Activated naive CD4-positive, alpha-beta T cell treated with anti-CD3 and anti-CD28 coated beads, Interleukin-2, amount 10 ng/mL, durations not matched to agents 7 days and 5 days (primary cell): ENCODE measurements at regions not wholly inside any gene's neighbourhood (a gene's known extent, or its start where the extent isn't known, plus 50 kb on each side); places are given as distances from the start of the nearest gene placed in this dataset.

Source experiments
- CTCF ChIA-PET: fragments of 350-600 bp; sonication (Branson Sonifier 250); formaldehyde crosslinking; loops from one replicate; lab custom pipeline; 2021; ENCODE audit warnings: antibody characterized with exemption; lab: Charles Lee
- DNase-seq: peaks from one replicate; pipeline ENCODE4 v3.0.0-alpha.2; 2020
- H3K27ac Mint-ChIP-seq: one replicate; pipeline ENCODE4 v1.8.0; 2021; ENCODE audit warnings: mild to moderate bottlenecking, moderate library complexity, mixed read lengths
- H3K27me3 Mint-ChIP-seq: one replicate; pipeline ENCODE4 v1.8.0; 2021; ENCODE audit warnings: mild to moderate bottlenecking, mixed read lengths
- H3K36me3 Mint-ChIP-seq: one replicate; pipeline ENCODE4 v1.8.0; 2021; ENCODE audit warnings: mixed read lengths
- H3K4me1 Mint-ChIP-seq: one replicate; pipeline ENCODE4 v1.8.0; 2021; ENCODE audit warnings: mixed read lengths
- H3K4me3 Mint-ChIP-seq: one replicate; pipeline ENCODE4 v1.8.0; 2021; ENCODE audit warnings: mild to moderate bottlenecking, moderate library complexity, mixed read lengths
- H3K9me3 Mint-ChIP-seq: one replicate; pipeline ENCODE4 v1.8.0; 2021; ENCODE audit warnings: mixed read lengths

- H3K27me3 Mint-ChIP-seq = no peaks in the 10 kb centered on the region
- no peaks in the 10 kb centered on the region for H3K4me1 Mint-ChIP-seq
- H3K9me3 Mint-ChIP-seq = no peaks in the 10 kb centered on the region
- H3K4me3 Mint-ChIP-seq = no peak overlapping the region
- CTCF ChIA-PET = no interaction called here
- H3K36me3 Mint-ChIP-seq = no peaks in the 10 kb centered on the region
- no peak overlapping the region for H3K27ac Mint-ChIP-seq
- no peak for DNase-seq
These were observed 329.0 kb downstream of the OLFM4 start for GRCh38 chr13:53357582-53357981.

GRCh38 chr13:53368948-53369347 is 340.3 kb downstream of the OLFM4 start:
- CTCF ChIA-PET = no interaction called here
- no peaks in the 10 kb centered on the region for H3K4me1 Mint-ChIP-seq
- H3K27ac Mint-ChIP-seq = no peak overlapping the region
- H3K36me3 Mint-ChIP-seq = no peaks in the 10 kb centered on the region
- DNase-seq = no peak
- no peak overlapping the region for H3K4me3 Mint-ChIP-seq
- H3K9me3 Mint-ChIP-seq = no peaks in the 10 kb centered on the region
- no peaks in the 10 kb centered on the region for H3K27me3 Mint-ChIP-seq

GRCh38 chr13:53379485-53379884 is 350.9 kb downstream of the OLFM4 start:
- CTCF ChIA-PET = no interaction called here

DNA sequence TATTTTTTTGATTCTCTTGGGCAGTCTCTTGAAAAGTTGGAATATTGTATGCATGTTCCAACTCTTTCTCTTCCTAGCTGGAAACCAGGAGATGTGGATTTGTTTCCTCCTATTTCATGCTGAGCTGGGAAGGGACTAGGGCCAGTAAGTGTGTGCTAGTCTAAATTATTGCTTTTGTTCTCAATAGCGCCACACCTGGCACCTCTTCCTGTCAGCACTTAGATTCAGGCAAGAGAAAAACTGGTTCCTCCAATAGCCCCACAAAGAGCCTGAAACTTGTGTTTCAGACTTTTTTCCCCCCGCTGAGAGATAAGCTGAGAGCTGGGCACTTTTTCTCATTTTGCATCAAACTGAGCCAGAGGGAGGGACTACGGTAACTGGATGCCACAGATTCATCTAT is 353.4 kb downstream of the OLFM4 start:
- H3K27me3 Mint-ChIP-seq = no peaks in the 10 kb centered on the region

More at GRCh38 chr13:53379485-53379884, 350.9 kb downstream of the OLFM4 start:
- H3K9me3 Mint-ChIP-seq = peaks cover 5% of the 10 kb centered on the region
- H3K27me3 Mint-ChIP-seq = no peaks in the 10 kb centered on the region
- no peaks in the 10 kb centered on the region for H3K36me3 Mint-ChIP-seq
- no peak for DNase-seq
- H3K27ac Mint-ChIP-seq = no peak overlapping the region
- no peaks in the 10 kb centered on the region for H3K4me1 Mint-ChIP-seq
- H3K4me3 Mint-ChIP-seq = no peak overlapping the region

DNA sequence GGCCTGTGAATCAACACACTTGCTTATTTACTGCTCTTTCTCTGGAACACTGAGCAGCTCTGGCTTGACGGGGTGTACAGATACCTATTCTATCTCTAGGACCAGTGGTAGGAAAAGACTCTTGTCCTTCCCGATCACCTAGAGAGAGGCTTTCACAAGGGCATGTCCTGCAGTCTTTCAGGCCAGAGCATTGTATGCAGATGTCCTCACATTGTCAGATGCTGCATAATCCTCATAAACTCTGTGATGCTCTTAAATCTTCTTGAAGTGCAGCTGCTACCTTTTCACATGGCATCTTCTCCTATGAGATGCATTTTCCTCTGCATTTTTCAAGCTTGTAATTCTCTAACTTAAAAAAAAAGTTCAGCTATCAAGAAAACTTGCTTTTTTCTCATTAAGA is 369.4 kb downstream of the OLFM4 start:
- H3K9me3 Mint-ChIP-seq = peaks cover 1% of the 10 kb centered on the region
- no peaks in the 10 kb centered on the region for H3K4me1 Mint-ChIP-seq

More for the DNA sequence above, 353.4 kb downstream of the OLFM4 start:
- Mint-ChIP-seq H3K4me1 (no peaks in the 10 kb centered on the region), H3K9me3 (peaks cover 5% of the 10 kb centered on the region), H3K27ac (no peak overlapping the region), H3K36me3 (no peaks in the 10 kb centered on the region), H3K4me3 (no peak overlapping the region)
- DNase-seq = no peak
- CTCF ChIA-PET = no interaction called here

GRCh38 chr13:53405616-53406015 is 377.0 kb downstream of the OLFM4 start:
- H3K4me1 Mint-ChIP-seq = no peaks in the 10 kb centered on the region
- CTCF ChIA-PET = no interaction called here
- no peaks in the 10 kb centered on the region for H3K36me3 Mint-ChIP-seq
- H3K9me3 Mint-ChIP-seq = no peaks in the 10 kb centered on the region
- DNase-seq = no peak
- no peaks in the 10 kb centered on the region for H3K27me3 Mint-ChIP-seq
- H3K27ac Mint-ChIP-seq = no peak overlapping the region
- H3K4me3 Mint-ChIP-seq = no peak overlapping the region

More for the DNA sequence above, 369.4 kb downstream of the OLFM4 start:
- no peak overlapping the region for H3K4me3 Mint-ChIP-seq
- no peaks in the 10 kb centered on the region for H3K36me3 Mint-ChIP-seq
- H3K27ac Mint-ChIP-seq = no peak overlapping the region
- DNase-seq = no peak
- CTCF ChIA-PET = no interaction called here
- no peaks in the 10 kb centered on the region for H3K27me3 Mint-ChIP-seq

- Mint-ChIP-seq H3K4me3 (no peak overlapping the region), H3K36me3 (no peaks in the 10 kb centered on the region), H3K27ac (no peak overlapping the region), H3K4me1 (no peaks in the 10 kb centered on the region), H3K27me3 (no peaks in the 10 kb centered on the region), H3K9me3 (no peaks in the 10 kb centered on the region)
- no peak for DNase-seq
- CTCF ChIA-PET = no interaction called here
These were observed 379.7 kb downstream of the OLFM4 start for GRCh38 chr13:53408306-53408705.

DNA sequence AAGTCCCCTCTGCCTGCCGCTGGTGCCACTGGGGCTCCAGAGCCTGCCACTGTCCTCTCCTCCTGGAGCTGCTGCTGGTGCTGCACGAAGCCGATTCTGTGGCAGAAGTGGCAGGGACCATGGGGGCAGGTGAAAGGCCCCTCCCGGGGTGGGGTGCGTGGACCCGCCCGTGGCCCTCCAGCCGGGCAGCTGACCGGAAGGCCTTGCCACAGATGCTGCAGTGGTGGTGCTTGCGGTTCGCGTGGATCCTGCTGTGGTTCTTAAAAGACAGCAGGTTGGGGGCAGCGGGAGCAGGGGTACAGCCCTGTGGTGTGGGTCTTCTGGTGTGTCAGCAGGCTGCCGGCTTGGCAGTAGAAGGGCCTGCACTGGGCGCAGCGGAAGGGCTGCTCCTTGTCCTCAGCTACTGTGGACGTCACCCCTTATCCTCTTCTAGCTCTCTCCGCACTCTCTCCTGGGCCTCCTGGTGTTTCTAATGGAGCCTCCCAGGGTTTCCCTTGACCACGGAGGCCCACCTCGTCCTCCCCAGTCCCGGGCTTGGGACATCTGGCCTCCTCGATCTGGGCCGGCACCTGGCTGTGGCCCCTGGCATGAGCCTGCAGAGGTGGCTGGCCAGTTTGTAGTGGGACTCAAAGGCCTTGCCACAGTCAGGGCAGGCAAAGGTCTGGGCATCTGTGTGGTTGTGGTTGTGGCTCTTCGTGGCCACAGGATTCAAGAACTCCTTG is 380.4 kb downstream of the OLFM4 start:
- no peaks in the 10 kb centered on the region for H3K9me3 Mint-ChIP-seq
- H3K36me3 Mint-ChIP-seq = no peaks in the 10 kb centered on the region
- H3K4me1 Mint-ChIP-seq = no peaks in the 10 kb centered on the region
- H3K4me3 Mint-ChIP-seq = no peak overlapping the region
- no peaks in the 10 kb centered on the region for H3K27me3 Mint-ChIP-seq
- no peak overlapping the region for H3K27ac Mint-ChIP-seq
- CTCF ChIA-PET = no interaction called here
- DNase-seq = no peak

- CTCF ChIA-PET = no interaction called here
- no peaks in the 10 kb centered on the region for H3K36me3 Mint-ChIP-seq
These were observed 382.9 kb downstream of the OLFM4 start for GRCh38 chr13:53411463-53411862.

GRCh38 chr13:53415135-53415534 is 386.5 kb downstream of the OLFM4 start:
- CTCF ChIA-PET = no interaction called here
- H3K27ac Mint-ChIP-seq = no peak overlapping the region
- no peaks in the 10 kb centered on the region for H3K36me3 Mint-ChIP-seq
- no peaks in the 10 kb centered on the region for H3K27me3 Mint-ChIP-seq
- H3K4me1 Mint-ChIP-seq = no peaks in the 10 kb centered on the region
- no peak overlapping the region for H3K4me3 Mint-ChIP-seq
- H3K9me3 Mint-ChIP-seq = peaks cover 1% of the 10 kb centered on the region
- no peak for DNase-seq

More at GRCh38 chr13:53411463-53411862, 382.9 kb downstream of the OLFM4 start:
- DNase-seq = no peak
- H3K27ac Mint-ChIP-seq = no peak overlapping the region
- no peaks in the 10 kb centered on the region for H3K27me3 Mint-ChIP-seq
- H3K9me3 Mint-ChIP-seq = no peaks in the 10 kb centered on the region
- no peak overlapping the region for H3K4me3 Mint-ChIP-seq
- H3K4me1 Mint-ChIP-seq = no peaks in the 10 kb centered on the region

GRCh38 chr13:53417601-53418000 is 389.0 kb downstream of the OLFM4 start:
- Mint-ChIP-seq H3K27me3 (no peaks in the 10 kb centered on the region), H3K4me1 (no peaks in the 10 kb centered on the region), H3K9me3 (peaks cover 1% of the 10 kb centered on the region)

GRCh38 chr13:53422415-53422814 is 393.8 kb downstream of the OLFM4 start:
- Mint-ChIP-seq H3K9me3 (peaks cover 3% of the 10 kb centered on the region), H3K36me3 (no peaks in the 10 kb centered on the region), H3K4me1 (no peaks in the 10 kb centered on the region), H3K4me3 (no peak overlapping the region), H3K27me3 (no peaks in the 10 kb centered on the region), H3K27ac (no peak overlapping the region)
- no peak for DNase-seq
- CTCF ChIA-PET = no interaction called here

More at GRCh38 chr13:53417601-53418000, 389.0 kb downstream of the OLFM4 start:
- DNase-seq = no peak
- CTCF ChIA-PET = no interaction called here
- H3K4me3 Mint-ChIP-seq = no peak overlapping the region
- H3K36me3 Mint-ChIP-seq = no peaks in the 10 kb centered on the region
- no peak overlapping the region for H3K27ac Mint-ChIP-seq

- Mint-ChIP-seq H3K9me3 (peaks cover 1% of the 10 kb centered on the region), H3K4me1 (no peaks in the 10 kb centered on the region), H3K27me3 (no peaks in the 10 kb centered on the region), H3K27ac (no peak overlapping the region), H3K4me3 (no peak overlapping the region), H3K36me3 (no peaks in the 10 kb centered on the region)
- CTCF ChIA-PET = no interaction called here
- DNase-seq = no peak
These were observed 407.8 kb downstream of the OLFM4 start for GRCh38 chr13:53436396-53436795.

DNA sequence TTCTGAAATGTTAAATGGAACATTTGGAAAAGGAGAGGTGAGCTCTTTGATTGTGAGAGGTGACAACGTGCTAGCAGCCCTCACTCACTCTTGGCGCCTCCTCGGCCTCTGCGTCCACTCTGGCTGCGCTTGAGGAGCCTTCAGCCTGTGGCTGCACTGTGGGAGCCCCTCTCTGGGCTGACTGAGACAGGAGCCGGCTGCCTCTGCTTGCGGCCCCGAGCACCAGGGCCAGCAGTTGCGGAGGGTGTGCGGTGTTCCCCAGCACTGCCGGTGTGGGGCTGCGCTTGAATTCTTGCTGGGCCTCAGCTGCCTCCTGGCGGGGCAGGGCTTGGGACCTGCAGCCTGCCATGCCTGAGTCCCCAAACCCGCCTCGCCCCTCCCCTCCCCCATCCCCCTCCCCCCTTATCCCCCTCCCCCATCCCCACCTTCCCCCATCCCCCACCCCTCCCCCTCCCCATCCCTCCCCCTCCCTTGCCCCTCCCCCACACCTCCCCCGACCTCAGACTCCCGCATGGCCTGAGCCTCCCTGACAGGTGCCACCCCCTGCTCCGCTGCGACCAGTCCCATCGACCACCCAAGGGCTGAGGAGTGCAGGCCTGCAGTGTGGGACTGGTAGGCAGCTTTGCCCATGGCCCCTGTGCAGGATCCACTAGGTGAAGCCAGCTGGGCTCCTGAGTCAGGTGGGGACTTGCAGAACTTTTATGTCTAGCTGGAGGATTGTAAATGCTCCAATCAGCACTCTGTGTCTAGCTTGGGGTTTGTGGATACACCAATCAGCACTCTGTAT is 411.0 kb downstream of the OLFM4 start:
- no peak overlapping the region for H3K27ac Mint-ChIP-seq
- DNase-seq = no peak
- H3K36me3 Mint-ChIP-seq = no peaks in the 10 kb centered on the region
- no peak overlapping the region for H3K4me3 Mint-ChIP-seq
- H3K9me3 Mint-ChIP-seq = peaks cover 7% of the 10 kb centered on the region
- H3K27me3 Mint-ChIP-seq = no peaks in the 10 kb centered on the region
- CTCF ChIA-PET = no interaction called here
- H3K4me1 Mint-ChIP-seq = no peaks in the 10 kb centered on the region

DNA sequence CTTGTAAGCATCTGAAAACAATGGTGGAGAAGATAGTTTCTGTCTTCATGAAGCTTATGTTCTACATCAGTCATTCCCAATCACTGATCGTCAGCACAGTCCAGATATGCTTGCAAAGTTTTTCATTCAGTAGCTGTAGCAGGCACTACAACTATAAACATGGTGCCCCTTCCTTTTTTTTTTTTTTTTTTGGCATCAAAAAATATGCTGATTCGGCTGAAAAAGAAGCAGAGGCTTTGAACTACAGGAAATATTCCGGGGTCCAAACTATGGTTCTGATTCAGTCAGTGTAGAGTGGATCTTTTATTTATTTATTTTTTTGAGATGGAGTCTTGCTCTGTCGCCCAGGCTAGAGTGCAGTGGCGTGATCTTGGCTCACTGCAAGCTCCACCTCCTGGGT is 414.4 kb downstream of the OLFM4 start:
- H3K9me3 Mint-ChIP-seq = peaks cover 6% of the 10 kb centered on the region
- no peak for DNase-seq
- H3K27ac Mint-ChIP-seq = no peak overlapping the region
- no peak overlapping the region for H3K4me3 Mint-ChIP-seq
- no peaks in the 10 kb centered on the region for H3K36me3 Mint-ChIP-seq
- CTCF ChIA-PET = no interaction called here
- no peaks in the 10 kb centered on the region for H3K27me3 Mint-ChIP-seq
- H3K4me1 Mint-ChIP-seq = no peaks in the 10 kb centered on the region
